ENCODE measurements at regions not wholly inside any gene's neighbourhood (a gene's known extent, or its start where the extent isn't known, plus 50 kb on each side); places are given as distances from the start of the nearest gene placed in this dataset.

DNA sequence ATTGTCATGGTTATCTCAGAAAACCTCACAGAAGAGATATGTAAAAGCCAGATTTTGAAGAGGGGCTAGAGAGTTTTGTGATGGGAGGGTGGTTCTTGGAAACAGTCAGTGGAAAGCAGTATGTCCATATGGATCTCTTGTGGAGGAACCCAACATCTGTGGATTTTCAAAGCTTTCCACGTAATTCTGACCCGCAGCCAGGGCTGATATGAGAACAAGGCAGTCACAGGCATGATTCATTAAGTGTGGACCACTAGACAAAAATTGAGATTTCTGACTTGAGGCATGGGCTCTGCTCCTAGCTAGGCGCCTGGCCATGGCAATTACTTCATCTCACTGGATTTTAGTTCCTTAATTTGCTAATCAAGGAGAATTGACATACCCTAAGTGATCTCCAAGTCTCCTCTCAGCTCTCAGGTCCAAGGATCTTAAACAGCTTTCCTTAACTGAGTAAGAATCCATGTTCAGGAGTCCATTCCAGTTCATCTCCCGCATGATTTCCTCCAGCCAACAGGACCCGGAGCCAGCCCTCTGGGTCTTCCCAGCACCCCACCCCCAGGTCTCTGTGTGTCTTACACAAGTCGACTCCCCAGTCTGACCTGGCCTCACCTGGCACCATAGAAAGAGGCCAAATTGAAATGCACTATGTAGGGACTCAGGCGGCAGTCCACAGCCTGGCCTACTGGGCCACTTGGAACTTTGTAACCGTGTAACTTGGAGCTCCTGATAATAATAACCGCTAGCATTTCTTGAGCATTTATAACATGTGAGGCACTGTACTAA, 176.3 kb upstream of the PARP11 start:
- Histone ChIP-seq H2AFZ (no peak overlapping the region), H3K27me3 (ENCODE audit: control insufficient read depth, insufficient read depth, low read length) (no peaks in the 10 kb centered on the region), H3K79me2 (no peaks in the 10 kb centered on the region), H3K27ac (no peak overlapping the region), H3K4me1 (no peaks in the 10 kb centered on the region), H3K9ac (no peak overlapping the region), H3K9me3 (ENCODE audit: control insufficient read depth, low read length) (no peaks in the 10 kb centered on the region), H3K4me3 (ENCODE audit: low read depth, low read length) (no peak overlapping the region), H3K4me2 (ENCODE audit: low read length) (no peak overlapping the region), H3K36me3 (ENCODE audit: control insufficient read depth, insufficient read depth, low read length) (no peaks in the 10 kb centered on the region)
- TF ChIP-seq, protein P1, sequence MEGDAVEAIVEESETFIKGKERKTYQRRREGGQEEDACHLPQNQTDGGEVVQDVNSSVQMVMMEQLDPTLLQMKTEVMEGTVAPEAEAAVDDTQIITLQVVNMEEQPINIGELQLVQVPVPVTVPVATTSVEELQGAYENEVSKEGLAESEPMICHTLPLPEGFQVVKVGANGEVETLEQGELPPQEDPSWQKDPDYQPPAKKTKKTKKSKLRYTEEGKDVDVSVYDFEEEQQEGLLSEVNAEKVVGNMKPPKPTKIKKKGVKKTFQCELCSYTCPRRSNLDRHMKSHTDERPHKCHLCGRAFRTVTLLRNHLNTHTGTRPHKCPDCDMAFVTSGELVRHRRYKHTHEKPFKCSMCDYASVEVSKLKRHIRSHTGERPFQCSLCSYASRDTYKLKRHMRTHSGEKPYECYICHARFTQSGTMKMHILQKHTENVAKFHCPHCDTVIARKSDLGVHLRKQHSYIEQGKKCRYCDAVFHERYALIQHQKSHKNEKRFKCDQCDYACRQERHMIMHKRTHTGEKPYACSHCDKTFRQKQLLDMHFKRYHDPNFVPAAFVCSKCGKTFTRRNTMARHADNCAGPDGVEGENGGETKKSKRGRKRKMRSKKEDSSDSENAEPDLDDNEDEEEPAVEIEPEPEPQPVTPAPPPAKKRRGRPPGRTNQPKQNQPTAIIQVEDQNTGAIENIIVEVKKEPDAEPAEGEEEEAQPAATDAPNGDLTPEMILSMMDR (IDR thresholded peaks at IDR 0.05) = no peak

DNA sequence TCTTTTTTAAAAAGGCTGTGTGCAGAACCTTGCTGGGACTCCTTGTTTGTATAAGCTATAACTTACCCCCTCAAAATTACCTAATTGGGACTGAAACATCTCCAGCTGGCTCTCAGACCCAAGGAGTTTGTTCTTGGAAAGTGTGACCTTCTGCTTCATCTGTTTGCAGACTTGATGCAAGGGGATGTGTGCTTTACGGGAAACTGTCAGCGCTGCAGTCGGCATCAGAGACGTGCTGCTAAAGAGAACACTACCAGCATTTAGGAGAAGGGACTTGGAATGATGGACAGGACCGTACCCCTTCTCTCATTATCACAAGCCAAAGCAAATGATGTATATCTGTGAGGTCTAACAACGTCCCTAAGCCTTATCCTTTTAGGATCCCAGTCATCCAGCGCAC, 174.2 kb upstream of the PARP11 start:
- TF ChIP-seq, protein P1 (IDR thresholded peaks at IDR 0.05) = no peak
- Histone ChIP-seq H3K4me2 (ENCODE audit: low read length) (no peak overlapping the region), H3K9ac (no peak overlapping the region), H3K36me3 (ENCODE audit: control insufficient read depth, insufficient read depth, low read length) (no peaks in the 10 kb centered on the region), H3K79me2 (no peaks in the 10 kb centered on the region), H3K27me3 (ENCODE audit: control insufficient read depth, insufficient read depth, low read length) (no peaks in the 10 kb centered on the region), H3K9me3 (ENCODE audit: control insufficient read depth, low read length) (no peaks in the 10 kb centered on the region), H3K27ac (no peak overlapping the region), H3K4me1 (no peaks in the 10 kb centered on the region), H3K4me3 (ENCODE audit: low read depth, low read length) (no peak overlapping the region), H2AFZ (no peak overlapping the region)

DNA sequence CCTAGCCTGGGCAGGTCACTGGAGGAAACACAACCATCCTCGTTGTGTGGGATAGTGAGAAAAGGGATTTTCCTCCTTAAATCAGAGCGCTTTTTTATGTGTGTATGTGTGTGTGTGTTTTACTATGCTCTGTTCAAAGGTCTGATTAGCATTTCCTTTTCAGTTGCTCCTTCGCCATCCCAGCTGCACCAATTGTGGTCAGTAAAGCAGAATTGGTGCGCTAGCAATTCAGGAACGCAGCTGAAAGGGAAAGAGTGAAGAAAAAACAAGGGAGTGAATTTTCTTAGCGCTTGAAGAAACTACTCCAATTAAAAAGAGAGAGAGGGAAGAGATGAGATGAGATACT, 173.3 kb upstream of the PARP11 start:
- no peaks in the 10 kb centered on the region for H3K9me3 ChIP-seq (ENCODE audit: control insufficient read depth, low read length)
- TF ChIP-seq, protein P1 (IDR thresholded peaks at IDR 0.05) = no peak
- no peaks in the 10 kb centered on the region for H3K79me2 ChIP-seq
- no peak overlapping the region for H3K4me2 ChIP-seq (ENCODE audit: low read length)
- no peaks in the 10 kb centered on the region for H3K4me1 ChIP-seq
- no peaks in the 10 kb centered on the region for H3K27me3 ChIP-seq (ENCODE audit: control insufficient read depth, insufficient read depth, low read length)
- no peaks in the 10 kb centered on the region for H3K36me3 ChIP-seq (ENCODE audit: control insufficient read depth, insufficient read depth, low read length)
- H3K27ac ChIP-seq = no peak overlapping the region
- no peak overlapping the region for H2AFZ ChIP-seq
- no peak overlapping the region for H3K4me3 ChIP-seq (ENCODE audit: low read depth, low read length)
- no peak overlapping the region for H3K9ac ChIP-seq

DNA sequence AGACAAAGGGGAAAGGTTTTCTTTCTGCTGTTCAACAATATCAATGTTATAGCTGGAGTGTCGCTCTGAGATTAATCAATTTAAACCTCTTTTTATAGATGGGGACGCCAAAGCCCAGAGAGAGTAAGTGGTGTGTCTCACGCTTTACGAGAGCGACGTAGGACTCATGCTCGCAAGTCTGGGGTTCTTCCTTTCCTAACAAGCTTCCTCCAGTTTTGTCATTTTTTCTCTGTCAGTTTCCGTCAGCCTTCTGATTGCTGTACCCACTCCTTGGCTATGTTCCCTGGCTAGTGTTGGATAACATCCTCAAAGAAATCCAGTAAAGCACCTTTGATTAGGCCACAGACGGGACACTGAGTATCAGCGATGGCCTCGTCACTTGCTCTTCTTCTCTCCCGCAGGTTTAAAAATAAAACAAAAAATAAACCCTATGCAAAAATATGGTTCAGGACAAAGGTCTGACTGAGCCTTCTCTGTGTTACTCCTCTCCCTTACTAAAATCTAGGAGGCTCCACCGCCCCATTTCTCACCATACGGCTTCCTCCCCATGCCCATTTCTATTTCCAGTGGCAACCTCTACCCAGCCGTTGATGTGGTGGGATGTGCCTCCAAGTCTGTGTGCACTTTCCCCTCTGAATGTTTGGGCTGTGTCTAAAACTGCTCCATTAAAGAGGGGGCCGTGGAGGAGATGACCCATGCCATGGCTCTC, 172.7 kb upstream of the PARP11 start:
- no peaks in the 10 kb centered on the region for H3K4me1 ChIP-seq
- no peaks in the 10 kb centered on the region for H3K36me3 ChIP-seq (ENCODE audit: control insufficient read depth, insufficient read depth, low read length)
- TF ChIP-seq, protein P1 (IDR thresholded peaks at IDR 0.05) = no peak
- H3K9ac ChIP-seq = no peak overlapping the region
- no peaks in the 10 kb centered on the region for H3K27me3 ChIP-seq (ENCODE audit: control insufficient read depth, insufficient read depth, low read length)
- no peak overlapping the region for H3K4me2 ChIP-seq (ENCODE audit: low read length)
- no peak overlapping the region for H3K27ac ChIP-seq
- H3K4me3 ChIP-seq (ENCODE audit: low read depth, low read length) = no peak overlapping the region
- H2AFZ ChIP-seq = no peak overlapping the region
- H3K79me2 ChIP-seq = no peaks in the 10 kb centered on the region
- H3K9me3 ChIP-seq (ENCODE audit: control insufficient read depth, low read length) = no peaks in the 10 kb centered on the region

All from parathyroid adenoma (tissue), 2 donors.